ENCODE measurements at regions not wholly inside any gene's neighbourhood (a gene's known extent, or its start where the extent isn't known, plus 50 kb on each side); places are given as distances from the start of the nearest gene placed in this dataset.
A peak's percentile ranks its signal among the peaks of the same experiment; 100 is the strongest.

DNA sequence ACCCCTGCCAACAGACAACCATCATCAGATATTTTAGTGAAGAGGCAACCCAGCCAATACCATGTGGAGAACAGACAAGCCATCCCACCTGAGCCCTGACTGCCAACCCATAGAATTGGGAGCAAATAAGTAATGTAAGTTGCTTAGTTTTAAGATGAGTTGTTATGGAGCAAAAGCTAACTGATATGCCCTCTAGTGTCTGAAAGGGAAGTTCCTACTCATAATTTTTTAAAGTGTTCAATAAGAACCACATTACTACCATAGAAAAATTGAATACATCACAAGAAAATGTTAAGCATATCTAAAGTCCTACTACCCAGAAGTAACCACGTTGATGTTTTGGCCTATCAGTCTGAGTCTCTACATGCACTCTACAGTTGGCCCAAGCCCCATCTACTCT is 50.8 kb upstream of the SLC36A4 start:
- peaks cover 9% of the 10 kb centered on the region for H3K4me1 Mint-ChIP-seq (ENCODE audit: low read depth)
- H3K36me3 Mint-ChIP-seq (ENCODE audit: low read depth), result peaks cover 2% of the 10 kb centered on the region
- H3K27me3 Mint-ChIP-seq (ENCODE audit: low read depth), result peaks cover 21% of the 10 kb centered on the region
- no peak overlapping the region for H3K27ac Mint-ChIP-seq (ENCODE audit: unreplicated experiment)
- no peak for DNase-seq (ENCODE audit: low spot score)
- peaks cover 12% of the 10 kb centered on the region for H3K9me3 Mint-ChIP-seq (ENCODE audit: low read depth)
- TF ChIP-seq, protein P1, sequence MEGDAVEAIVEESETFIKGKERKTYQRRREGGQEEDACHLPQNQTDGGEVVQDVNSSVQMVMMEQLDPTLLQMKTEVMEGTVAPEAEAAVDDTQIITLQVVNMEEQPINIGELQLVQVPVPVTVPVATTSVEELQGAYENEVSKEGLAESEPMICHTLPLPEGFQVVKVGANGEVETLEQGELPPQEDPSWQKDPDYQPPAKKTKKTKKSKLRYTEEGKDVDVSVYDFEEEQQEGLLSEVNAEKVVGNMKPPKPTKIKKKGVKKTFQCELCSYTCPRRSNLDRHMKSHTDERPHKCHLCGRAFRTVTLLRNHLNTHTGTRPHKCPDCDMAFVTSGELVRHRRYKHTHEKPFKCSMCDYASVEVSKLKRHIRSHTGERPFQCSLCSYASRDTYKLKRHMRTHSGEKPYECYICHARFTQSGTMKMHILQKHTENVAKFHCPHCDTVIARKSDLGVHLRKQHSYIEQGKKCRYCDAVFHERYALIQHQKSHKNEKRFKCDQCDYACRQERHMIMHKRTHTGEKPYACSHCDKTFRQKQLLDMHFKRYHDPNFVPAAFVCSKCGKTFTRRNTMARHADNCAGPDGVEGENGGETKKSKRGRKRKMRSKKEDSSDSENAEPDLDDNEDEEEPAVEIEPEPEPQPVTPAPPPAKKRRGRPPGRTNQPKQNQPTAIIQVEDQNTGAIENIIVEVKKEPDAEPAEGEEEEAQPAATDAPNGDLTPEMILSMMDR (IDR thresholded peaks at IDR 0.05), result peak; percentile 61
- no peak overlapping the region for H3K4me3 Mint-ChIP-seq (ENCODE audit: unreplicated experiment)

DNA sequence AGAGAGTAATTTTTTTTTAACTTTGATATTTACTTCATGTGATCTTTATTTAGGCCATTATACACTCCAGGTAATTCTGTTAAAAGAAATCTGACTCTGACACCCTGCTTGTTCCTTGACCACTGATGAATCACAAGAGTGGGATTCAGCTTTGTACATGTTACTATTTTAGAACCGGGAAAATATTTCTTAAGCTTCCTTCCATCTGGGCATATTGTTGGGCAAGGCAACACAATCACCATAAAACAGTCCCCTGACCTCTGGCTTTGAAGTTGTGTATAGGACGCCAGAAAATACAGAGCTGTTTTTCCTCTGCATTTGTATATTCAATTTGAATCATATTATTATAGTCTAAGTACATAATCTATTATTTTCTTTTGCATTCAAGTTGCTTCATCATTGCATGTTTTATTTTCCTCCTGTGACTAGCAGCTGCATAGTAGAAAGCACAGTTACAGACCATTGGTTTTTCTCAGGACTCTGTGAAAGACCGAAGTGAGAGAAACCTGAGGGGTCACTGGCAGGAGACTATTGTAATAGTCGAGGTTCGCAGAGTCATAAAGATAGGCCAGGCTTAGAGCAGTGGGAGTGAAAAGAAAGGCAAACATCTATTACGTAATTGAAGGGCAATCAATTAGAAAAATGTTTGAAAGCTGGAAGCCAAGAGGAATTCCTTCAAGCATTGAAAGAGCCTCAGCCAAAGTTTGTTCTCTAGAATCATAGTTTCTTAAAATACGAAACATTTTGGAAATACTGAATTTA is 51.8 kb upstream of the SLC36A4 start:
- H3K4me1 Mint-ChIP-seq (ENCODE audit: low read depth), result peaks cover 9% of the 10 kb centered on the region
- peaks cover 4% of the 10 kb centered on the region for H3K36me3 Mint-ChIP-seq (ENCODE audit: low read depth)
- H3K27ac Mint-ChIP-seq (ENCODE audit: unreplicated experiment), result no peak overlapping the region
- TF ChIP-seq, protein P1 (IDR thresholded peaks at IDR 0.05), result no peak
- H3K9me3 Mint-ChIP-seq (ENCODE audit: low read depth), result peaks cover 22% of the 10 kb centered on the region
- no peak for DNase-seq (ENCODE audit: low spot score)
- no peak overlapping the region for H3K4me3 Mint-ChIP-seq (ENCODE audit: unreplicated experiment)
- peaks cover 18% of the 10 kb centered on the region for H3K27me3 Mint-ChIP-seq (ENCODE audit: low read depth)

DNA sequence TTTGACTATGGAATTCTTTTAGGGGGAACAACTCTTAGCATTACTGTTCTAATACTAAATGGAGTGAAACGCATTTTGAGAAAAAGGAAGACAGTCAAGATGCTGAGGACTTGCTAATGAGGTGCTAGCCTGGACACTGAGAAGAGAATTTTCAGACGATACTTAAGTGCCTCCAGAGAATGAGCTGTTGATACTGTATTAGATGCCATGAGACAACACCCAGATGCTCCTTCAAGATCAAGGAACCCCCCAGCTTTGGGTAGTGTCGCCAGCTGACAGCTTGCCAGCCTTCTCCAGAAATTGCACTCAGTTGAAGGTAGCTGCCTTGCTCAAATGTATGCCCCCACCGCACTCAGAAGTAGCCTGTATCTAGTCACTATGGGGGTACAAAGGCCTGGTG is 52.5 kb upstream of the SLC36A4 start:
- H3K27me3 Mint-ChIP-seq (ENCODE audit: low read depth), result peaks cover 16% of the 10 kb centered on the region
- no peak overlapping the region for H3K27ac Mint-ChIP-seq (ENCODE audit: unreplicated experiment)
- H3K4me1 Mint-ChIP-seq (ENCODE audit: low read depth), result peaks cover 9% of the 10 kb centered on the region
- TF ChIP-seq, protein P1 (IDR thresholded peaks at IDR 0.05), result no peak
- H3K36me3 Mint-ChIP-seq (ENCODE audit: low read depth), result peaks cover 4% of the 10 kb centered on the region
- H3K4me3 Mint-ChIP-seq (ENCODE audit: unreplicated experiment), result no peak overlapping the region
- H3K9me3 Mint-ChIP-seq (ENCODE audit: low read depth), result peaks cover 28% of the 10 kb centered on the region
- no peak for DNase-seq (ENCODE audit: low spot score)

DNA sequence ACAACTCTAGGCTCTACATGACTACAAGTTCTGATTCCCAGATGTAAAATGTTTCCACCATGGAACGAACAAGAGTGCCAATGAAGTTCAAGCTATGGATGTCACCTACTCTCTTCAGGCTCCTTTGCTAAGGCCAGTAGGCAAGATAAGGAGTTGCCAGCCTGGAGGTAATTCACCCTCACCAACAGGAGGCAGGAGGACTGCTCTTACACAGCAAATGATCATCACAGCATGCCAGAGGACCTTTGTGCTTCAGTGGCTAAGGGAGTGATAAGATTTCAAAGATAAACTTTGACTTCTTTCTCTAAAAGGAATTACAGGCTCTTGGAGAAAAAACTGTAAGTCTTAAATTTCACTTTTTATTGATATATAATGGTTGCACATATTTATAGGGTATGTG is 54.1 kb upstream of the SLC36A4 start:
- TF ChIP-seq, protein P1 (IDR thresholded peaks at IDR 0.05), result no peak
- H3K9me3 Mint-ChIP-seq (ENCODE audit: low read depth), result peaks cover 18% of the 10 kb centered on the region
- no peak overlapping the region for H3K27ac Mint-ChIP-seq (ENCODE audit: unreplicated experiment)
- peaks cover 4% of the 10 kb centered on the region for H3K36me3 Mint-ChIP-seq (ENCODE audit: low read depth)
- no peak overlapping the region for H3K4me3 Mint-ChIP-seq (ENCODE audit: unreplicated experiment)
- DNase-seq (ENCODE audit: low spot score), result no peak
- peaks cover 12% of the 10 kb centered on the region for H3K27me3 Mint-ChIP-seq (ENCODE audit: low read depth)
- H3K4me1 Mint-ChIP-seq (ENCODE audit: low read depth), result peaks cover 9% of the 10 kb centered on the region

DNA sequence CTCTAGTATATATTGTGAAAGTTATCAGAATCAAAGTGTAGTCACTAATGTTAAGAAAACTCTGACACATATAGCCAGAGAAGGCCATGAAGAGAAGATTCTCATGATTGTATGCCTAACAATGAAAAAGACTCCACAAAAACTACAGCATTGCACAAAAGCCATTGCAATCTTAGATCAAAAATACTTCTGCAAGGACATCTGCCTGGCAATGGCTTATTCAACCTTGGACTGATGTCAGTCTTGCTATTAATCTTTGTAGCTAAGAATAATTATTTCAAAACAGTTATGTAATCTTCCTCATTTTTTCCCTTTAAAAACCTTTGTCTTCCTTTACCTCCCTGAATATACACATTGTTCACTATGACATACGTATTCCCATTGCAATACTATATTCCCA is 55.3 kb upstream of the SLC36A4 start:
- Mint-ChIP-seq H3K4me1 (ENCODE audit: low read depth) (peaks cover 9% of the 10 kb centered on the region), H3K9me3 (ENCODE audit: low read depth) (peaks cover 18% of the 10 kb centered on the region), H3K4me3 (ENCODE audit: unreplicated experiment) (no peak overlapping the region), H3K36me3 (ENCODE audit: low read depth) (peaks cover 4% of the 10 kb centered on the region), H3K27me3 (ENCODE audit: low read depth) (peaks cover 12% of the 10 kb centered on the region), H3K27ac (ENCODE audit: unreplicated experiment) (no peak overlapping the region)
- no peak for DNase-seq (ENCODE audit: low spot score)
- TF ChIP-seq, protein P1 (IDR thresholded peaks at IDR 0.05), result no peak

Measured in chondrocyte (in vitro differentiated cells).